Astrocyte (in vitro differentiated cells and primary cell): ENCODE measurements at regions not wholly inside any gene's neighbourhood (a gene's known extent, or its start where the extent isn't known, plus 50 kb on each side); places are given as distances from the start of the nearest gene placed in this dataset.

Experiments
- DNase-seq: peaks from one replicate; pipeline ENCODE4 v3.0.0-alpha.2; 2010; ENCODE audit warnings: low read depth
- FAIRE-seq: peaks from 2 replicates; lab custom pipeline; 2011; peaks lifted over from hg19 to GRCh38; lab: Jason Lieb, UNC
- H2AFZ ChIP-seq: 2 replicates; pipeline ENCODE4 v1.6.0; 2012; ENCODE audit warnings: low read depth, low read length, inconsistent platforms
- H3K27ac ChIP-seq: 2 replicates; pipeline ENCODE4 v1.5.1; 2011; ENCODE audit warnings: low read depth, low read length, inconsistent platforms
- H3K27me3 ChIP-seq: 2 replicates; pipeline ENCODE4 v1.6.0; 2011; ENCODE audit warnings: low read length, inconsistent platforms; ENCODE audit not compliant: insufficient read depth
- H3K36me3 ChIP-seq: 2 replicates; pipeline ENCODE4 v1.5.1; 2011; ENCODE audit warnings: low read length, inconsistent platforms; ENCODE audit not compliant: insufficient read depth
- H3K4me1 ChIP-seq: 2 replicates; pipeline ENCODE4 v1.5.1; 2011; ENCODE audit warnings: low read length, inconsistent platforms; ENCODE audit not compliant: insufficient read depth
- H3K4me2 ChIP-seq: 2 replicates; pipeline ENCODE4 v1.6.0; 2012; ENCODE audit warnings: low read length, inconsistent platforms
- H3K4me3 ChIP-seq: 2 replicates; pipeline ENCODE4 v1.5.1; 2011; ENCODE audit warnings: low read depth, mild to moderate bottlenecking, low read length, inconsistent platforms; ENCODE audit not compliant: insufficient read depth
- H3K79me2 ChIP-seq: 2 replicates; pipeline ENCODE4 v1.6.0; 2012; ENCODE audit warnings: mild to moderate bottlenecking, low read length, inconsistent platforms; ENCODE audit not compliant: insufficient read depth
- H3K9ac ChIP-seq: 2 replicates; pipeline ENCODE4 v1.6.0; 2012; ENCODE audit warnings: mild to moderate bottlenecking, low read length, inconsistent platforms
- H3K9me3 ChIP-seq: 2 replicates; pipeline ENCODE4 v1.5.1; 2012; ENCODE audit warnings: low read depth, mild to moderate bottlenecking, low read length, inconsistent platforms; ENCODE audit not compliant: insufficient read depth
- H4K20me1 ChIP-seq: 2 replicates; pipeline ENCODE4 v1.6.0; 2012; ENCODE audit warnings: low read length, inconsistent platforms; ENCODE audit not compliant: insufficient read depth
- H3K27ac Mint-ChIP-seq: one replicate; pipeline ENCODE4 v1.8.0; 2021; ENCODE audit warnings: mild to moderate bottlenecking, mixed read lengths; ENCODE audit not compliant: unreplicated experiment
- H3K27me3 Mint-ChIP-seq: one replicate; pipeline ENCODE4 v1.8.0; 2021; ENCODE audit warnings: low read depth, mixed read lengths; ENCODE audit not compliant: unreplicated experiment
- H3K36me3 Mint-ChIP-seq: one replicate; pipeline ENCODE4 v1.8.0; 2021; ENCODE audit warnings: low read depth, mixed read lengths; ENCODE audit not compliant: unreplicated experiment
- H3K4me1 Mint-ChIP-seq: one replicate; pipeline ENCODE4 v1.8.0; 2021; ENCODE audit warnings: low read depth, mixed read lengths; ENCODE audit not compliant: unreplicated experiment
- H3K4me3 Mint-ChIP-seq: one replicate; pipeline ENCODE4 v1.8.0; 2021; ENCODE audit warnings: mild to moderate bottlenecking, moderate library complexity, mixed read lengths; ENCODE audit not compliant: unreplicated experiment
- H3K9me3 Mint-ChIP-seq: one replicate; pipeline ENCODE4 v1.8.0; 2021; ENCODE audit warnings: mild to moderate bottlenecking, mixed read lengths; ENCODE audit not compliant: unreplicated experiment
- CTCF ChIP-seq: IDR thresholded peaks from 2 replicates; pipeline ENCODE4 v1.5.1; 2011; ENCODE audit warnings: low read depth, mild to moderate bottlenecking, inconsistent platforms, low read length, moderate library complexity; ENCODE audit not compliant: insufficient read depth
- EZH2 ChIP-seq: IDR thresholded peaks from 2 replicates; pipeline ENCODE4 v1.6.1; 2012; ENCODE audit warnings: mild to moderate bottlenecking, low read length, inconsistent platforms; ENCODE audit not compliant: insufficient read depth

- no peaks in the 10 kb centered on the region for H3K27me3 ChIP-seq
- DNase-seq (no peak), FAIRE-seq (no peak)
- no peaks in the 10 kb centered on the region for H3K79me2 ChIP-seq
- H3K27ac Mint-ChIP-seq: no peak overlapping the region
- no peak overlapping the region for H2AFZ ChIP-seq
- no peak overlapping the region for H3K4me3 Mint-ChIP-seq
- no peaks in the 10 kb centered on the region for H3K36me3 Mint-ChIP-seq
- H3K36me3 ChIP-seq: no peaks in the 10 kb centered on the region
- TF ChIP-seq EZH2: no peak
- TF ChIP-seq CTCF: peak; percentile 3
- peaks cover 7% of the 10 kb centered on the region for H3K4me1 Mint-ChIP-seq
- no peaks in the 10 kb centered on the region for H3K4me1 ChIP-seq
- no peak overlapping the region for H3K4me3 ChIP-seq
- no peaks in the 10 kb centered on the region for H3K9me3 ChIP-seq
- H3K27ac ChIP-seq: no peak overlapping the region
- no peaks in the 10 kb centered on the region for H3K9me3 Mint-ChIP-seq
- no peaks in the 10 kb centered on the region for H4K20me1 ChIP-seq
- peaks cover 1% of the 10 kb centered on the region for H3K27me3 Mint-ChIP-seq
- H3K9ac ChIP-seq: no peak overlapping the region
- H3K4me2 ChIP-seq: no peak overlapping the region
These were observed 203.7 kb downstream of the REEP3 start for GRCh38 chr10:63724922-63725321.

DNA sequence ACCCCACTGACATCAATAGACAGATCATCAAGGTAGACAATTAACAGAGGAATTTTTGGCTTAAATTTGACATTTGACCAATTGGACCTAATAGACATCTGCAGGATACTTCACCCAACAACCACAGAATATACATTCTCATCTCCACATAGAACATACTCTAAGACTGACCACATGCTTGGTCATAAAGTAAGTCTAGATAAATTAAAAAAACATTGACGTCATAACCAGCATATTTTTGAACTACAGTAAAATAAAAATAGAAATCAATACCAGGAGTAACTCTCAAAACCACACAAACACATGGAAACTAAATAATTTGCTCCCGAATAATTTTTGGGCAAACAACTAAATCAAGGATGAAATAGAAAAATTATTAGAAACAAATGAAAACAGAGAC, 205.7 kb downstream of the REEP3 start:
- no peak overlapping the region for H3K4me3 Mint-ChIP-seq
- no peaks in the 10 kb centered on the region for H3K36me3 Mint-ChIP-seq
- H3K9me3 Mint-ChIP-seq: no peaks in the 10 kb centered on the region
- no peaks in the 10 kb centered on the region for H3K27me3 ChIP-seq
- H3K4me2 ChIP-seq: no peak overlapping the region
- FAIRE-seq (peak; percentile 20), DNase-seq (no peak)
- no peaks in the 10 kb centered on the region for H4K20me1 ChIP-seq
- no peaks in the 10 kb centered on the region for H3K9me3 ChIP-seq
- H3K4me1 Mint-ChIP-seq: peaks cover 4% of the 10 kb centered on the region
- H2AFZ ChIP-seq: no peak overlapping the region
- peaks cover 1% of the 10 kb centered on the region for H3K27me3 Mint-ChIP-seq
- no peak overlapping the region for H3K4me3 ChIP-seq
- H3K9ac ChIP-seq: no peak overlapping the region
- no peak overlapping the region for H3K27ac Mint-ChIP-seq
- H3K36me3 ChIP-seq: no peaks in the 10 kb centered on the region
- no peak for TF ChIP-seq EZH2
- H3K27ac ChIP-seq: no peak overlapping the region
- H3K79me2 ChIP-seq: no peaks in the 10 kb centered on the region
- no peaks in the 10 kb centered on the region for H3K4me1 ChIP-seq

DNA sequence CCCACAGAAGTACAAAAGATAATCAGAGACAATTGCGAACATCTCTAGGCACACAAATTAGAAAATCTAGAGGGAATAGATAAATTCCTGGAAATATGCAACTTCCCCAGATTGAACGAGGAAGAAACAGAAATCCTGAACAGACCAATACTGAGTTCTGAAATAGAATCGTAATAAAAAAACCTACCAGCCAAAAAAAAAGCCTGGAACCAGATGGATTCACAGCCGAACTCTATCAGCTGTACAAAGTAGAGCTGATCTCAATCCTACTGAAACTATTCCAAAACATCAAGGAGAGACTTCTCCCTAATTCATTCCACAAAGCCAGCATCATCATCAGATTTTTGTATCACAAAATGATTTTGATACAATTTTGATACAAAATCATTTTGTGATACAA, 206.4 kb downstream of the REEP3 start:
- DNase-seq (no peak), FAIRE-seq (peak; percentile 20)
- no peaks in the 10 kb centered on the region for H3K9me3 ChIP-seq
- no peak overlapping the region for H3K4me3 ChIP-seq
- peaks cover 1% of the 10 kb centered on the region for H3K4me1 Mint-ChIP-seq
- H4K20me1 ChIP-seq: no peaks in the 10 kb centered on the region
- H3K9me3 Mint-ChIP-seq: no peaks in the 10 kb centered on the region
- no peak overlapping the region for H3K27ac Mint-ChIP-seq
- no peaks in the 10 kb centered on the region for H3K79me2 ChIP-seq
- no peak overlapping the region for H2AFZ ChIP-seq
- no peaks in the 10 kb centered on the region for H3K36me3 ChIP-seq
- H3K36me3 Mint-ChIP-seq: no peaks in the 10 kb centered on the region
- H3K4me1 ChIP-seq: no peaks in the 10 kb centered on the region
- no peaks in the 10 kb centered on the region for H3K27me3 ChIP-seq
- H3K27me3 Mint-ChIP-seq: no peaks in the 10 kb centered on the region
- no peak overlapping the region for H3K27ac ChIP-seq
- no peak overlapping the region for H3K9ac ChIP-seq
- H3K4me3 Mint-ChIP-seq: no peak overlapping the region
- no peak overlapping the region for H3K4me2 ChIP-seq
- TF ChIP-seq CTCF: no peak
- TF ChIP-seq EZH2: no peak
